Mucosa of descending colon (tissue), 3 donors: ENCODE measurements at regions not wholly inside any gene's neighbourhood (a gene's known extent, or its start where the extent isn't known, plus 50 kb on each side); places are given as distances from the start of the nearest gene placed in this dataset.

Experiments
- ATAC-seq: fragments of 200-7000 bp; cut with Tn5 transposase; one replicate; pipeline ENCODE4 v1.9.1; 2020; ENCODE audit warnings: mild to moderate bottlenecking, moderate library complexity
- DNase-seq, 3 donors: peaks; one replicate each; pipeline ENCODE4 v3.0.0-alpha.2; 2020
- H3K36me3 ChIP-seq: fragments of 200-600 bp; one replicate; pipeline ENCODE4 v1.8.0; 2021; ENCODE audit warnings: low read depth, mild to moderate bottlenecking
- H3K4me1 ChIP-seq: fragments of 200-600 bp; one replicate; pipeline ENCODE4 v1.8.0; 2021; ENCODE audit warnings: low read depth, mild to moderate bottlenecking
- H3K4me3 ChIP-seq: fragments of 200-600 bp; one replicate; pipeline ENCODE4 v1.8.0; 2021; ENCODE audit warnings: mild to moderate bottlenecking
- H3K9me3 ChIP-seq: fragments of 200-600 bp; one replicate; pipeline ENCODE4 v1.8.0; 2021; ENCODE audit warnings: mild to moderate bottlenecking
- CTCF ChIP-seq: fragments of 200-600 bp; IDR thresholded peaks from one replicate; pipeline ENCODE4 v1.8.0; 2022; ENCODE audit warnings: antibody characterized with exemption, mild to moderate bottlenecking
- intact Hi-C, 2 donors: fragments of 100-400 bp; cut with DNase I in 1 of 2; cut with micrococcal nuclease in 1 of 2; formaldehyde crosslinking; loops; one replicate each; pipeline versions ENCODE4 v1.11.0 to v1.11.1; 2022; cut with DNase I, micrococcal nuclease
- donor health status: DM: no; HTN: no; CAD: no; lungs with moderate emphysema.
- donor health status: DM: no; HTN: no; CAD: no.
- donor health status: DM: no; HTN: yes; CAD: no.

- ATAC-seq (no peak), DNase-seq (no peak)
- H3K9me3 ChIP-seq, result peaks cover 13% of the 10 kb centered on the region
- no peaks in the 10 kb centered on the region for H3K36me3 ChIP-seq
- intact Hi-C loops, result no loop called here
- no peak for TF ChIP-seq CTCF
- H3K4me3 ChIP-seq, result no peak overlapping the region
- H3K4me1 ChIP-seq, result no peaks in the 10 kb centered on the region
Observed at GRCh38 chr7:131889572-131890150, 333.2 kb upstream of the PODXL start.

GRCh38 chr7:131883769-131884168 is 327.3 kb upstream of the PODXL start:
- Histone ChIP-seq H3K4me1 (no peaks in the 10 kb centered on the region), H3K36me3 (no peaks in the 10 kb centered on the region), H3K4me3 (no peak overlapping the region), H3K9me3 (peaks cover 13% of the 10 kb centered on the region)
- intact Hi-C loops, result no loop called here
- TF ChIP-seq CTCF, result no peak
- DNase-seq (no peak), ATAC-seq (no peak)

- DNase-seq (no peak), ATAC-seq (no peak)
- Histone ChIP-seq H3K4me3 (no peak overlapping the region), H3K36me3 (no peaks in the 10 kb centered on the region), H3K4me1 (no peaks in the 10 kb centered on the region), H3K9me3 (peaks cover 13% of the 10 kb centered on the region)
- intact Hi-C loops, result no loop called here
- TF ChIP-seq CTCF, result no peak
Observed at GRCh38 chr7:131883196-131883595, 326.8 kb upstream of the PODXL start.

GRCh38 chr7:131882321-131882720 is 325.9 kb upstream of the PODXL start:
- ATAC-seq, result no peak
- H3K36me3 ChIP-seq, result no peaks in the 10 kb centered on the region
- intact Hi-C loops, result no loop called here
- H3K4me3 ChIP-seq, result no peak overlapping the region
- DNase-seq, result no peak
- peaks cover 13% of the 10 kb centered on the region for H3K9me3 ChIP-seq
- TF ChIP-seq CTCF, result no peak
- H3K4me1 ChIP-seq, result no peaks in the 10 kb centered on the region

- H3K36me3 ChIP-seq, result no peaks in the 10 kb centered on the region
- peaks cover under 1% of the 10 kb centered on the region for H3K9me3 ChIP-seq
- DNase-seq (no peak), ATAC-seq (no peak)
- no peak for TF ChIP-seq CTCF
- intact Hi-C loops, result no loop called here
- no peak overlapping the region for H3K4me3 ChIP-seq
- no peaks in the 10 kb centered on the region for H3K4me1 ChIP-seq
Observed at GRCh38 chr7:131880078-131880477, 323.6 kb upstream of the PODXL start.

GRCh38 chr7:131879424-131879823 is 323.0 kb upstream of the PODXL start:
- ATAC-seq (no peak), DNase-seq (no peak)
- no peak for TF ChIP-seq CTCF
- Histone ChIP-seq H3K36me3 (no peaks in the 10 kb centered on the region), H3K4me3 (no peak overlapping the region), H3K4me1 (no peaks in the 10 kb centered on the region), H3K9me3 (no peaks in the 10 kb centered on the region)
- intact Hi-C loops, result no loop called here
